Testis (tissue), 2 donors: ENCODE measurements at regions not wholly inside any gene's neighbourhood (a gene's known extent, or its start where the extent isn't known, plus 50 kb on each side); places are given as distances from the start of the nearest gene placed in this dataset.

Experiments
- DNase-seq: peaks from one replicate; pipeline ENCODE4 v3.0.0-alpha.2; 2019
- H3K27ac ChIP-seq, 2 donors: fragments of 200-600 bp; sonication (generic); one replicate each; pipeline ENCODE4 v1.5.1; 2019
- H3K27me3 ChIP-seq: fragments of 200-600 bp; sonication (generic); one replicate; pipeline ENCODE4 v1.5.1; 2019
- H3K36me3 ChIP-seq: fragments of 200-600 bp; sonication (generic); one replicate; pipeline ENCODE4 v1.5.1; 2017; ENCODE audit warnings: low read depth; ENCODE audit errors: missing control alignments
- H3K4me1 ChIP-seq: fragments of 200-600 bp; sonication (generic); one replicate; pipeline ENCODE4 v1.5.1; 2019
- H3K4me3 ChIP-seq, 2 donors: fragments of 200-600 bp; sonication (generic); one replicate each; pipeline ENCODE4 v1.5.1; 2017 to 2019
- H3K9me3 ChIP-seq: fragments of 200-600 bp; sonication (generic); one replicate; pipeline ENCODE4 v1.5.1; 2017
- CTCF ChIP-seq, 3 experiments: fragments of 450-650 bp in 2 of 3; fragments of 200-600 bp in 1 of 3; sonication (generic) in 1 of 3; IDR thresholded peaks; one replicate each; pipeline ENCODE4 v1.5.1; 2016 to 2019; ENCODE audit warnings: antibody characterized with exemption in 3 of 3, mild to moderate bottlenecking in 2 of 3, moderate library complexity in 1 of 3
- POLR2A ChIP-seq: fragments of 450-650 bp; IDR thresholded peaks from one replicate; pipeline ENCODE4 v1.6.1; 2017; ENCODE audit warnings: antibody characterized with exemption, mild to moderate bottlenecking, moderate library complexity
- WGBS, 2 donors: methylation state at CpG; one replicate each; pipeline ENCODE4 v1.1.5; 2018; 5-methylcytosine and 5-hydroxymethylcytosine counted together
- intact Hi-C: fragments of 100-400 bp; cut with DNase I; formaldehyde crosslinking; loops from one replicate; pipeline ENCODE4 v1.15.1; 2023; ENCODE audit warnings: low total_unique reads

GRCh38 chr1:43062527-43063095 is 103.9 kb upstream of the SLC2A1 start:
- TF ChIP-seq CTCF (IDR thresholded peaks at IDR 0.05) (no peak), POLR2A (no peak)
- no peaks in the 10 kb centered on the region for H3K27me3 ChIP-seq
- H3K4me3 ChIP-seq = no peak overlapping the region
- H3K36me3 ChIP-seq = no peaks in the 10 kb centered on the region
- H3K4me1 ChIP-seq = no peaks in the 10 kb centered on the region
- no peak overlapping the region for H3K27ac ChIP-seq
- intact Hi-C loops = no loop called here
- DNase-seq = no peak
- WGBS, 2 donors = 95 to 96% methylated on average over 12 of the region's 12 CpGs
- no peaks in the 10 kb centered on the region for H3K9me3 ChIP-seq

GRCh38 chr1:43061757-43062156 is 103.1 kb upstream of the SLC2A1 start:
- Histone ChIP-seq H3K27me3 (no peaks in the 10 kb centered on the region), H3K4me3 (no peak overlapping the region), H3K36me3 (no peaks in the 10 kb centered on the region), H3K27ac (no peak overlapping the region), H3K9me3 (no peaks in the 10 kb centered on the region), H3K4me1 (no peaks in the 10 kb centered on the region)
- WGBS, 2 donors = 68 to 87% methylated on average over 3 of the region's 3 CpGs
- intact Hi-C loops = no loop called here
- TF ChIP-seq POLR2A (no peak), CTCF (IDR thresholded peaks at IDR 0.05) (no peak)
- no peak for DNase-seq

DNA sequence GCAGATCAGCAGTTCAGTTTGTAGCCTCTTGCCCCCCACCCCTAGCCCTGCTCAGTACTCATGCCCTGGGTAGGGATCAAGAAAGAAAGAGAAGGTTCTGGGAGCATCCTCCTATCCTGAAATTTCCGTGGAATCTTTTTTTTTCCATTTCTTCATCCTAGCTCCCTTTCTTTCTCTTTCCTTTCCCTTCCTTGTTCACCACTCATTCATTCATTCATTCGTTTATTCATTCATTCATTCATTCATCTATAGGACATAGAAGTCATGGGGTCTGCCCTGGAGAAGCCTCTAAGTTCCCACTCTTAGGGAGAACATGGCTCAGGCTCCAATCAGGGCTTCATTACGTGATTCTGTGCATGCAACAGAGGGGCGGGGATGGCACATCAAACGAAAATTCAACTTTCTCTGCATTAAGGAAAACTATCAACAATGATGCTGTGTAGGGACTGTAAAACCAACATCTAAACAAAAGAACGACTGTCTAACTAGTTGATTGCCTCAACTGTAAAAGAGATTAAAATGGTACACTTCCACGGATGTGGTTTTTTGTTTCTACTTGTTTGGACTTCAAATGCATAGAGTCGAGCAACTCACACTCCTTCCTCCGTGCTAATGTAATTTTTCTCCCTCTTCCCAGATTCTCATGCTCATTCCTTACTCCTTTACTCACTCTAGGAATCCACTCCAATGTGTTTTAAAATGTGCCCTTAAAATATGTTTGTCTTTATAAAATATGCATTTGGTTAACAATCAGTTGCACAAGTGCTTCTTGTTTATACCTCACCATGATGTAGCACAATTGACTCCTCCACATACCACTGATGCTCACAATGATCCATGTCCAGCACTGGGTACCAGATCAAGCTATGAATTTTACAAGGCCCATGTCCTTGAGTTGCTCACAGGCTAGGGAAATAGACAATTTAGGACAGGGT is 101.2 kb upstream of the SLC2A1 start:
- H3K27me3 ChIP-seq = no peaks in the 10 kb centered on the region
- no peaks in the 10 kb centered on the region for H3K4me1 ChIP-seq
- no peak overlapping the region for H3K4me3 ChIP-seq
- intact Hi-C loops = no loop called here
- WGBS, 2 donors = 82 to 86% methylated on average over 9 of the region's 9 CpGs
- TF ChIP-seq POLR2A = no peak
- no peak for TF ChIP-seq CTCF (IDR thresholded peaks at IDR 0.05)
- H3K9me3 ChIP-seq = no peaks in the 10 kb centered on the region
- DNase-seq = no peak
- H3K36me3 ChIP-seq = no peaks in the 10 kb centered on the region
- H3K27ac ChIP-seq = no peak overlapping the region

GRCh38 chr1:43058545-43059360 is 100.1 kb upstream of the SLC2A1 start:
- 34 to 80% methylated on average over 2 to 12 of the region's 12 CpGs for WGBS, 2 donors
- TF ChIP-seq POLR2A = no peak
- TF ChIP-seq CTCF (IDR thresholded peaks at IDR 0.05) = no peak

More at GRCh38 chr1:43058545-43059360, 100.1 kb upstream of the SLC2A1 start:
- Histone ChIP-seq H3K27ac (no peak overlapping the region), H3K27me3 (no peaks in the 10 kb centered on the region), H3K4me3 (no peak overlapping the region), H3K4me1 (no peaks in the 10 kb centered on the region), H3K36me3 (no peaks in the 10 kb centered on the region), H3K9me3 (no peaks in the 10 kb centered on the region)
- DNase-seq = no peak
- intact Hi-C loops = no loop called here
